ENCODE measurements at regions not wholly inside any gene's neighbourhood (a gene's known extent, or its start where the extent isn't known, plus 50 kb on each side); places are given as distances from the start of the nearest gene placed in this dataset.

DNA sequence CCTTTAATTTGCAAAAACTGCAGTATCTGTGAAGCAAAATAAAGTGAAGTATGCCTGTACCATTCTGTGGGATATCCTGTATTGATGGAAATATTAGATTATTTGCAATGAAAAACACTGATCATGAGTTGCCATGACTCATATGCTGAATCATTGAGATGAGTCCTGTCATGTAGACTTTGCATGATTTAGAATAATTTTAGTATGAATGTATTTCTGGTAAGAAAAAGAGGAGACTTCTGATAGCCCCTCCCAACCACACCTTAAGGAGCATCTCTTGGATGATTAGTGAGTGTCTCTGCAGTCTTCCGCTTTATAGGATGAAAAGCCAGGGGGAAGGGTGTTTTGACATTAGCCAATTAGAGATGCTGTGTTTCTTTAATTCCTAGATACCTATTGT lies 55.2 kb upstream of the PTGS2 start:
- TF ChIP-seq, protein P1, sequence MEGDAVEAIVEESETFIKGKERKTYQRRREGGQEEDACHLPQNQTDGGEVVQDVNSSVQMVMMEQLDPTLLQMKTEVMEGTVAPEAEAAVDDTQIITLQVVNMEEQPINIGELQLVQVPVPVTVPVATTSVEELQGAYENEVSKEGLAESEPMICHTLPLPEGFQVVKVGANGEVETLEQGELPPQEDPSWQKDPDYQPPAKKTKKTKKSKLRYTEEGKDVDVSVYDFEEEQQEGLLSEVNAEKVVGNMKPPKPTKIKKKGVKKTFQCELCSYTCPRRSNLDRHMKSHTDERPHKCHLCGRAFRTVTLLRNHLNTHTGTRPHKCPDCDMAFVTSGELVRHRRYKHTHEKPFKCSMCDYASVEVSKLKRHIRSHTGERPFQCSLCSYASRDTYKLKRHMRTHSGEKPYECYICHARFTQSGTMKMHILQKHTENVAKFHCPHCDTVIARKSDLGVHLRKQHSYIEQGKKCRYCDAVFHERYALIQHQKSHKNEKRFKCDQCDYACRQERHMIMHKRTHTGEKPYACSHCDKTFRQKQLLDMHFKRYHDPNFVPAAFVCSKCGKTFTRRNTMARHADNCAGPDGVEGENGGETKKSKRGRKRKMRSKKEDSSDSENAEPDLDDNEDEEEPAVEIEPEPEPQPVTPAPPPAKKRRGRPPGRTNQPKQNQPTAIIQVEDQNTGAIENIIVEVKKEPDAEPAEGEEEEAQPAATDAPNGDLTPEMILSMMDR (IDR thresholded peaks at IDR 0.05; ENCODE audit: insufficient read depth, low read length) = no peak
- TF ChIP-seq POLR2AphosphoS5 (IDR thresholded peaks at IDR 0.05; ENCODE audit: low read depth) (no peak), GABPA (IDR thresholded peaks at IDR 0.05; ENCODE audit: low read depth) (no peak)
- TF ChIP-seq, protein P2, sequence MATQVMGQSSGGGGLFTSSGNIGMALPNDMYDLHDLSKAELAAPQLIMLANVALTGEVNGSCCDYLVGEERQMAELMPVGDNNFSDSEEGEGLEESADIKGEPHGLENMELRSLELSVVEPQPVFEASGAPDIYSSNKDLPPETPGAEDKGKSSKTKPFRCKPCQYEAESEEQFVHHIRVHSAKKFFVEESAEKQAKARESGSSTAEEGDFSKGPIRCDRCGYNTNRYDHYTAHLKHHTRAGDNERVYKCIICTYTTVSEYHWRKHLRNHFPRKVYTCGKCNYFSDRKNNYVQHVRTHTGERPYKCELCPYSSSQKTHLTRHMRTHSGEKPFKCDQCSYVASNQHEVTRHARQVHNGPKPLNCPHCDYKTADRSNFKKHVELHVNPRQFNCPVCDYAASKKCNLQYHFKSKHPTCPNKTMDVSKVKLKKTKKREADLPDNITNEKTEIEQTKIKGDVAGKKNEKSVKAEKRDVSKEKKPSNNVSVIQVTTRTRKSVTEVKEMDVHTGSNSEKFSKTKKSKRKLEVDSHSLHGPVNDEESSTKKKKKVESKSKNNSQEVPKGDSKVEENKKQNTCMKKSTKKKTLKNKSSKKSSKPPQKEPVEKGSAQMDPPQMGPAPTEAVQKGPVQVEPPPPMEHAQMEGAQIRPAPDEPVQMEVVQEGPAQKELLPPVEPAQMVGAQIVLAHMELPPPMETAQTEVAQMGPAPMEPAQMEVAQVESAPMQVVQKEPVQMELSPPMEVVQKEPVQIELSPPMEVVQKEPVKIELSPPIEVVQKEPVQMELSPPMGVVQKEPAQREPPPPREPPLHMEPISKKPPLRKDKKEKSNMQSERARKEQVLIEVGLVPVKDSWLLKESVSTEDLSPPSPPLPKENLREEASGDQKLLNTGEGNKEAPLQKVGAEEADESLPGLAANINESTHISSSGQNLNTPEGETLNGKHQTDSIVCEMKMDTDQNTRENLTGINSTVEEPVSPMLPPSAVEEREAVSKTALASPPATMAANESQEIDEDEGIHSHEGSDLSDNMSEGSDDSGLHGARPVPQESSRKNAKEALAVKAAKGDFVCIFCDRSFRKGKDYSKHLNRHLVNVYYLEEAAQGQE (IDR thresholded peaks at IDR 0.05; ENCODE audit: insufficient replicate concordance, low read depth) = no peak

Data from HL-60 (cell line).